H1 (cell line): ENCODE measurements at regions not wholly inside any gene's neighbourhood (a gene's known extent, or its start where the extent isn't known, plus 50 kb on each side); places are given as distances from the start of the nearest gene placed in this dataset.

Source experiments
- CTCF ChIA-PET: fragments of 300-600 bp; sonication (Branson Sonifier 250); formaldehyde crosslinking; loops from one replicate; lab custom pipeline; 2021; ENCODE audit not compliant: partially characterized antibody; lab: Charles Lee
- POLR2A ChIA-PET: fragments of 300-600 bp; sonication (Branson Sonifier 250); formaldehyde crosslinking; loops from one replicate; lab custom pipeline; 2021; ENCODE audit warnings: inconsistent platforms; ENCODE audit not compliant: partially characterized antibody; lab: Charles Lee
- DNase-seq, 2 experiments: peaks; one replicate each; pipeline versions ENCODE4 v3.0.0 to v3.0.0-alpha.2; 2010 to 2022; ENCODE audit warnings: low spot score in 2 of 2, low read depth in 1 of 2, mixed read lengths in 1 of 2
- FAIRE-seq: peaks from 2 replicates; lab custom pipeline; 2011; peaks lifted over from hg19 to GRCh38; lab: Jason Lieb, UNC
- H2AFZ ChIP-seq: 2 replicates; pipeline ENCODE4 v1.8.1; 2012; ENCODE audit warnings: low read length, inconsistent platforms
- H2AK5ac ChIP-seq: 2 replicates; pipeline ENCODE4 v1.6.1; 2013; ENCODE audit warnings: low read depth, low read length
- H2BK120ac ChIP-seq: replicated peaks from 2 replicates; pipeline ENCODE3; 2013; ENCODE audit warnings: low read depth, low read length, inconsistent platforms
- H2BK12ac ChIP-seq: 2 replicates; pipeline ENCODE4 v1.6.1; 2013; ENCODE audit warnings: low read depth, low read length
- H2BK15ac ChIP-seq: 2 replicates; pipeline ENCODE4 v1.6.1; 2013; ENCODE audit warnings: low read length
- H2BK20ac ChIP-seq: 2 replicates; pipeline ENCODE4 v1.6.1; 2013; ENCODE audit warnings: low read length
- H2BK5ac ChIP-seq: 2 replicates; pipeline ENCODE4 v1.6.1; 2013; ENCODE audit warnings: low read depth, low read length
- H3K14ac ChIP-seq: 2 replicates; pipeline ENCODE4 v1.6.1; 2013; ENCODE audit warnings: inconsistent platforms; ENCODE audit not compliant: insufficient read length
- H3K18ac ChIP-seq: 2 replicates; pipeline ENCODE4 v1.6.1; 2013; ENCODE audit warnings: low read length; ENCODE audit errors: extremely low read depth
- H3K23ac ChIP-seq: 2 replicates; pipeline ENCODE4 v1.6.1; 2013; ENCODE audit warnings: inconsistent platforms; ENCODE audit not compliant: insufficient read length
- H3K23me2 ChIP-seq: 2 replicates; pipeline ENCODE4 v1.6.1; 2013; ENCODE audit warnings: low read depth, low read length
- H3K27ac ChIP-seq: 2 replicates; pipeline ENCODE4 v1.6.1; 2011; ENCODE audit warnings: low read depth, low read length, inconsistent platforms
- H3K27me3 ChIP-seq, 4 experiments: replicated peaks in 1 of 4; 1 replicate in 1 of 4; 2 replicates in 3 of 4; pipeline versions ENCODE4 v1.6.1 to v1.8.1; 2011 to 2013; ENCODE audit warnings: low read length in 3 of 4, mild to moderate bottlenecking in 3 of 4, inconsistent platforms in 2 of 4, mixed read lengths in 2 of 4, moderate library complexity in 1 of 4; ENCODE audit not compliant: control insufficient read depth in 3 of 4, insufficient read depth in 3 of 4; ENCODE audit errors: extremely low read depth in 1 of 4
- H3K36me3 ChIP-seq, 4 experiments: 2 replicates each; pipeline versions ENCODE4 v1.6.1 to v1.8.1; 2011 to 2013; ENCODE audit warnings: mild to moderate bottlenecking in 4 of 4, low read length in 3 of 4, moderate library complexity in 2 of 4, control low read depth in 1 of 4, inconsistent platforms in 1 of 4; ENCODE audit not compliant: insufficient read depth in 4 of 4, control insufficient read depth in 2 of 4
- H3K4ac ChIP-seq: replicated peaks from 2 replicates; pipeline ENCODE3; 2013; ENCODE audit warnings: low read length, low read depth, mixed read lengths, inconsistent platforms; ENCODE audit not compliant: insufficient read length
- H3K4me1 ChIP-seq, 4 experiments: replicated peaks in 1 of 4; 1 replicate in 1 of 4; 2 replicates in 3 of 4; pipeline versions ENCODE4 v1.6.1 to v1.8.1; 2011 to 2013; ENCODE audit warnings: low read length in 3 of 4, inconsistent platforms in 2 of 4, mixed read lengths in 1 of 4; ENCODE audit not compliant: insufficient read depth in 4 of 4, control insufficient read depth in 3 of 4
- H3K4me2 ChIP-seq, 2 experiments: 2 replicates each; pipeline versions ENCODE4 v1.6.1 to v1.8.1; 2011 to 2013; ENCODE audit warnings: low read depth in 2 of 2, low read length in 2 of 2, control low read depth in 1 of 2, inconsistent platforms in 1 of 2, mild to moderate bottlenecking in 1 of 2; ENCODE audit not compliant: insufficient read depth in 1 of 2
- H3K4me3 ChIP-seq, 4 experiments: fragments of 200-600, 300-600 bp in 1 of 4; sonication (generic), shearing (Covaris generic), sonication (Bioruptor Twin) in 1 of 4; 2 replicates each; pipeline versions ENCODE4 v1.5.1 to v1.8.1; 2011 to 2016; ENCODE audit warnings: low read length in 4 of 4, low read depth in 3 of 4, control low read depth in 2 of 4, inconsistent platforms in 2 of 4, mild to moderate bottlenecking in 2 of 4, mixed read lengths in 1 of 4, moderate library complexity in 1 of 4; ENCODE audit not compliant: insufficient read depth in 2 of 4; ENCODE audit errors: extremely low read depth in 1 of 4
- H3K56ac ChIP-seq: replicated peaks from 2 replicates; pipeline ENCODE3; 2013; ENCODE audit warnings: low read depth, mild to moderate bottlenecking, mixed read lengths, low read length, inconsistent platforms; ENCODE audit not compliant: insufficient read length
- H3K79me1 ChIP-seq: 2 replicates; pipeline ENCODE4 v1.6.1; 2013; ENCODE audit warnings: low read depth, low read length, control low read depth
- H3K79me2 ChIP-seq, 2 experiments: 2 replicates each; pipeline versions ENCODE4 v1.6.1 to v1.8.1; 2012 to 2013; ENCODE audit warnings: low read length in 2 of 2, mild to moderate bottlenecking in 2 of 2, inconsistent platforms in 1 of 2; ENCODE audit not compliant: insufficient read depth in 2 of 2, control insufficient read depth in 1 of 2
- H3K9ac ChIP-seq, 4 experiments: replicated peaks in 1 of 4; 1 replicate in 1 of 4; 2 replicates in 3 of 4; pipeline versions ENCODE4 v1.6.1 to v1.8.1; 2011 to 2013; ENCODE audit warnings: low read depth in 3 of 4, low read length in 3 of 4, control low read depth in 2 of 4, mild to moderate bottlenecking in 2 of 4, moderate library complexity in 2 of 4, inconsistent platforms in 1 of 4; ENCODE audit errors: extremely low read depth in 1 of 4
- H3K9me3 ChIP-seq, 2 experiments: 2 replicates each; pipeline versions ENCODE4 v1.6.1 to v1.8.1; 2012 to 2013; ENCODE audit warnings: mild to moderate bottlenecking in 2 of 2, moderate library complexity in 2 of 2, control low read depth in 1 of 2, inconsistent platforms in 1 of 2, low read depth in 1 of 2, low read length in 1 of 2, mixed read lengths in 1 of 2; ENCODE audit not compliant: insufficient read depth in 2 of 2
- H4K20me1 ChIP-seq, 2 experiments: replicated peaks in 1 of 2; 2 replicates each; pipeline versions ENCODE3 to v1.8.1; 2011 to 2013; ENCODE audit warnings: inconsistent platforms in 2 of 2, low read length in 2 of 2, mild to moderate bottlenecking in 1 of 2; ENCODE audit not compliant: insufficient read depth in 2 of 2, control insufficient read depth in 1 of 2
- H4K5ac ChIP-seq: 2 replicates; pipeline ENCODE4 v1.6.1; 2013; ENCODE audit warnings: low read length, low read depth, mixed read lengths, inconsistent platforms; ENCODE audit not compliant: insufficient read length
- H4K8ac ChIP-seq: 2 replicates; pipeline ENCODE4 v1.8.0; 2013; ENCODE audit warnings: mild to moderate bottlenecking, moderate library complexity, low read length, inconsistent platforms; ENCODE audit not compliant: insufficient read depth; ENCODE audit errors: extremely low read depth
- H4K91ac ChIP-seq: replicated peaks from 2 replicates; pipeline ENCODE3; 2013; ENCODE audit warnings: low read length, mixed read lengths, inconsistent platforms; ENCODE audit not compliant: insufficient read length
- BRCA1 ChIP-seq: IDR thresholded peaks from 2 replicates; pipeline ENCODE4 v1.6.1; 2012; ENCODE audit warnings: low read depth, low read length, improper control_type of control experiment
- CBX5 ChIP-seq: fragments of 300-800, 300-1000 bp; sonication (generic); IDR thresholded peaks from 2 replicates; pipeline ENCODE4 v1.7.1; 2016; ENCODE audit warnings: antibody characterized with exemption, low read length, low read depth
- CREB1 ChIP-seq: IDR thresholded peaks from 2 replicates; pipeline ENCODE4 v1.6.1; 2012; ENCODE audit warnings: inconsistent platforms
- HDAC6 ChIP-seq: IDR thresholded peaks from one replicate; pipeline ENCODE4 v1.7.1; 2012; ENCODE audit warnings: low read depth, mild to moderate bottlenecking, inconsistent platforms, low read length, moderate library complexity
- KDM4A ChIP-seq: IDR thresholded peaks from one replicate; pipeline ENCODE4 v1.7.1; 2012; ENCODE audit warnings: low read depth, mild to moderate bottlenecking, moderate library complexity, low read length, inconsistent platforms; ENCODE audit not compliant: severe bottlenecking
- MAFK ChIP-seq: IDR thresholded peaks from 2 replicates; pipeline ENCODE4 v1.6.1; 2012; ENCODE audit warnings: low read depth, mild to moderate bottlenecking, improper control_type of control experiment, low read length
- SP2 ChIP-seq: IDR thresholded peaks from 2 replicates; pipeline ENCODE4 v1.6.1; 2012; ENCODE audit warnings: mild to moderate bottlenecking, low read length, inconsistent platforms
- TCF12 ChIP-seq: IDR thresholded peaks from 2 replicates; pipeline ENCODE4 v1.6.1; 2011; ENCODE audit warnings: low read depth, mild to moderate bottlenecking, low read length
- YY1 ChIP-seq: IDR thresholded peaks from 2 replicates; pipeline ENCODE4 v1.6.1; 2011; ENCODE audit warnings: low read depth, mild to moderate bottlenecking, low read length
- WGBS, 2 experiments: shearing (Covaris generic) in 1 of 2; methylation state at CpG; one replicate each; pipeline versions ENCODE4 v1.1.6 to v1.1.7; 2013 to 2015; ENCODE audit warnings: low lambda C conversion rate in 2 of 2, mixed read lengths in 2 of 2, inconsistent platforms in 1 of 2, low coverage in 1 of 2, missing lambda C conversion rate in 1 of 2; ENCODE audit not compliant: insufficient replicate concordance in 2 of 2, insufficient coverage in 1 of 2, insufficient read length in 1 of 2; ENCODE audit errors: extremely low coverage in 1 of 2, missing lambda C conversion rate in 1 of 2; 5-methylcytosine and 5-hydroxymethylcytosine counted together
- TF ChIP-seq, protein P1 (sequence below), 3 experiments: IDR thresholded peaks; 1 replicate in 2 of 3; 2 replicates in 1 of 3; pipeline versions ENCODE4 v1.5.1 to v1.6.1; 2011; ENCODE audit warnings: low read length in 3 of 3, mild to moderate bottlenecking in 3 of 3, inconsistent platforms in 2 of 3, low read depth in 1 of 3, moderate library complexity in 1 of 3; ENCODE audit not compliant: insufficient read depth in 1 of 3; ENCODE audit errors: control extremely low read depth in 1 of 3

DNA sequence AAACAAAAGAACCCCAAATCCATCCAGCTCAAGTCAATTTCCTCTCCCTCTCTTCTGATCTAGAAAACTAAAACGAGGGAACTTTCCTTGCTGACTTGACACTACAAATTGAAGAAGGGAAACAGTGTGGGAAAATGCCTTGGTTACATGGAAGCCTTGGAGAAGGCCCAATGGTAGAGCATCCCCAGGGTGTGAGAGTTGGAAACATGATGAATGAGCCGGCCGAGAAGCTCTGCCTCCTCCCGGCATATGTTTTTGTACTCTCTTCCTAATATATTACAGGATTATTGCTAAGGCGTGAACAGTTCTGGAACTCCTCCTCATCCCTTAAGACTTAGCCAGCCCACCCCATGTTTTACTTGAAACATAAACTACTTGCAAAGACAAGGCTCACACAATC, 618.2 kb upstream of the MGMT start:
- Histone ChIP-seq H3K18ac (no peak overlapping the region), H3K14ac (no peak overlapping the region), H2AFZ (no peak overlapping the region), H2BK12ac (no peak overlapping the region), H3K9me3 (no peaks in the 10 kb centered on the region), H3K27ac (no peak overlapping the region), H3K4me2 (no peak overlapping the region), H3K4me1 (peaks cover 0 to 4% (median 0%) of the 10 kb centered on the region in 4 experiments; a peak in 1 of 7 replicates), H4K8ac (no peak overlapping the region), H3K79me2 (no peaks in the 10 kb centered on the region), H3K23ac (no peak overlapping the region), H3K79me1 (no peaks in the 10 kb centered on the region), H4K5ac (no peak overlapping the region), H2BK120ac (no peak overlapping the region), H4K20me1 (no peaks in the 10 kb centered on the region), H3K27me3 (no peaks in the 10 kb centered on the region), H2AK5ac (no peak overlapping the region), H3K4me3 (no peak overlapping the region), H2BK5ac (no peak overlapping the region), H2BK20ac (no peak overlapping the region), H4K91ac (no peak overlapping the region), H3K23me2 (no peaks in the 10 kb centered on the region), H3K36me3 (no peaks in the 10 kb centered on the region), H3K4ac (no peak overlapping the region), H3K56ac (no peak overlapping the region), H3K9ac (no peak overlapping the region), H2BK15ac (no peak overlapping the region)
- FAIRE-seq: no peak
- POLR2A ChIA-PET: no interaction called here
- CTCF ChIA-PET: no interaction called here
- 88% methylated on average over 5 of the region's 5 CpGs; no CpG with 5 or more reads in 1 of the 2 experiments for WGBS, 2 experiments
- peak in 1 of 2 experiments; percentile 16 for DNase-seq
- TF ChIP-seq BRCA1: no peak
- TF ChIP-seq MAFK: no peak
- TF ChIP-seq SP2: no peak
- no peak for TF ChIP-seq KDM4A
- no peak for TF ChIP-seq HDAC6
- no peak for TF ChIP-seq YY1
- no peak for TF ChIP-seq TCF12
- no peak for TF ChIP-seq CREB1
- TF ChIP-seq, protein P1, sequence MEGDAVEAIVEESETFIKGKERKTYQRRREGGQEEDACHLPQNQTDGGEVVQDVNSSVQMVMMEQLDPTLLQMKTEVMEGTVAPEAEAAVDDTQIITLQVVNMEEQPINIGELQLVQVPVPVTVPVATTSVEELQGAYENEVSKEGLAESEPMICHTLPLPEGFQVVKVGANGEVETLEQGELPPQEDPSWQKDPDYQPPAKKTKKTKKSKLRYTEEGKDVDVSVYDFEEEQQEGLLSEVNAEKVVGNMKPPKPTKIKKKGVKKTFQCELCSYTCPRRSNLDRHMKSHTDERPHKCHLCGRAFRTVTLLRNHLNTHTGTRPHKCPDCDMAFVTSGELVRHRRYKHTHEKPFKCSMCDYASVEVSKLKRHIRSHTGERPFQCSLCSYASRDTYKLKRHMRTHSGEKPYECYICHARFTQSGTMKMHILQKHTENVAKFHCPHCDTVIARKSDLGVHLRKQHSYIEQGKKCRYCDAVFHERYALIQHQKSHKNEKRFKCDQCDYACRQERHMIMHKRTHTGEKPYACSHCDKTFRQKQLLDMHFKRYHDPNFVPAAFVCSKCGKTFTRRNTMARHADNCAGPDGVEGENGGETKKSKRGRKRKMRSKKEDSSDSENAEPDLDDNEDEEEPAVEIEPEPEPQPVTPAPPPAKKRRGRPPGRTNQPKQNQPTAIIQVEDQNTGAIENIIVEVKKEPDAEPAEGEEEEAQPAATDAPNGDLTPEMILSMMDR (IDR thresholded peaks at IDR 0.05; ENCODE audit: control extremely low read depth in 1 of 3, insufficient read depth in 1 of 3, low read depth in 1 of 3, low read length in 3 of 3): no peak
- no peak for TF ChIP-seq CBX5
